Tibial artery (tissue), 4 donors: ENCODE measurements at regions not wholly inside any gene's neighbourhood (a gene's known extent, or its start where the extent isn't known, plus 50 kb on each side); places are given as distances from the start of the nearest gene placed in this dataset.

Experiments used
- DNase-seq, 2 donors: peaks; one replicate each; pipeline ENCODE4 v3.0.0-alpha.2; 2019
- H3K27ac ChIP-seq, 2 donors: fragments of 200-600 bp; sonication (generic) in 1 of 2; 1 replicate in 1 of 2; 2 replicates in 1 of 2; pipeline ENCODE4 v1.5.1; 2018 to 2019; ENCODE audit warnings: mild to moderate bottlenecking in 1 of 2
- H3K27me3 ChIP-seq, 2 donors: fragments of 200-600 bp; sonication (generic) in 1 of 2; one replicate each; pipeline versions ENCODE4 v1.5.1 to v1.6.0; 2016 to 2019
- H3K36me3 ChIP-seq, 3 donors: fragments of 200-600 bp; sonication (generic) in 2 of 3; one replicate each; pipeline ENCODE4 v1.5.1; 2016 to 2019; ENCODE audit warnings: mild to moderate bottlenecking in 2 of 3
- H3K4me1 ChIP-seq, 4 donors: fragments of 200-600 bp; sonication (generic) in 2 of 4; 1 replicate in 3 of 4; 2 replicates in 1 of 4; pipeline ENCODE4 v1.5.1; 2016 to 2019
- H3K4me3 ChIP-seq, 2 donors: fragments of 200-600 bp; sonication (generic) in 1 of 2; 1 replicate in 1 of 2; 2 replicates in 1 of 2; pipeline ENCODE4 v1.5.1; 2018 to 2019; ENCODE audit warnings: mild to moderate bottlenecking in 2 of 2
- H3K9me3 ChIP-seq, 3 donors: fragments of 200-600 bp; sonication (generic) in 1 of 3; one replicate each; pipeline ENCODE4 v1.5.1; 2016 to 2019
- intact Hi-C: fragments of 100-400 bp; cut with DNase I; formaldehyde crosslinking; loops from one replicate; pipeline ENCODE4 v1.15.0; 2023; ENCODE audit warnings: low total_unique reads
- TF ChIP-seq, protein P1 (sequence below), 2 experiments: fragments of 200-600 bp in 1 of 2; fragments of 450-650 bp in 1 of 2; IDR thresholded peaks; one replicate each; pipeline ENCODE4 v1.5.1; 2017 to 2019; ENCODE audit warnings: antibody characterized with exemption in 2 of 2, mild to moderate bottlenecking in 1 of 2, moderate library complexity in 1 of 2

DNA sequence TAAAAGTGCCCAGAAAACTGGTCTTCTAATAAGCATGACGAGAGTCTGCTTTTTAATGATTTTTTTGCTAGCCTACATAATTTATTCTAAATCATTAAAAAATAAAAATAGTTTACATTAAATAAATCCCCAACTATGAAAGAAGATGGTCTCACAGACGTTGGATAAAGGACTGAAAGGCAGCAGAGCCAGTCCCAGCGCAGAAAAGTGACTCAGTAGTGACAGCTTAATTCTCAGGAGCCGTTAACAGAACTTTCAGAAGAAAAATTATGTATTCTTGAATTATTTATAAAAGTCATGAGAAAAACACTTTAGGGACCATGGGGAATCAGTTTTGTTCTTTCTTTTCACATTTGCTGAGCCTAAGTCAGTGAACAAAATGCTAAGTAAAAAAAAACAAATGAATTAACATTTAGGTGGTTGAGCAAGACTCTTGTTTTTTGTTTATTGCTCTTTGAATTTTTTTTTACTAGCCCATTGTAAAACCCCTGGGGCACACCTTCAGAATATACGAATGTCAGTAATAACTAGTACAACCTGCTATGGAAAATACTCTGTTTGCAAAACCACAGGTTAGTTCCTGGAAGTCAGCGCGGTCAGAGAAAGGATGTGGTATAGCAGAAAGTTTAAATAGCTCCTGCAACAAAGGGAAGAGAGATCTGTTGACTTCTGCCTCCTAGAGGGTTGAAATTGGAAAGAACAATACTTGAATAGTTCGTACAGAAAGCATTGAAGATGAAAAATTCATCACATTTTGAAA, 50.4 kb upstream of the CCDC160 start:
- intact Hi-C loops, result no loop called here
- no peaks in the 10 kb centered on the region for H3K27me3 ChIP-seq
- no peaks in the 10 kb centered on the region for H3K4me1 ChIP-seq
- H3K4me3 ChIP-seq, result no peak overlapping the region
- no peaks in the 10 kb centered on the region for H3K36me3 ChIP-seq
- TF ChIP-seq, protein P1, sequence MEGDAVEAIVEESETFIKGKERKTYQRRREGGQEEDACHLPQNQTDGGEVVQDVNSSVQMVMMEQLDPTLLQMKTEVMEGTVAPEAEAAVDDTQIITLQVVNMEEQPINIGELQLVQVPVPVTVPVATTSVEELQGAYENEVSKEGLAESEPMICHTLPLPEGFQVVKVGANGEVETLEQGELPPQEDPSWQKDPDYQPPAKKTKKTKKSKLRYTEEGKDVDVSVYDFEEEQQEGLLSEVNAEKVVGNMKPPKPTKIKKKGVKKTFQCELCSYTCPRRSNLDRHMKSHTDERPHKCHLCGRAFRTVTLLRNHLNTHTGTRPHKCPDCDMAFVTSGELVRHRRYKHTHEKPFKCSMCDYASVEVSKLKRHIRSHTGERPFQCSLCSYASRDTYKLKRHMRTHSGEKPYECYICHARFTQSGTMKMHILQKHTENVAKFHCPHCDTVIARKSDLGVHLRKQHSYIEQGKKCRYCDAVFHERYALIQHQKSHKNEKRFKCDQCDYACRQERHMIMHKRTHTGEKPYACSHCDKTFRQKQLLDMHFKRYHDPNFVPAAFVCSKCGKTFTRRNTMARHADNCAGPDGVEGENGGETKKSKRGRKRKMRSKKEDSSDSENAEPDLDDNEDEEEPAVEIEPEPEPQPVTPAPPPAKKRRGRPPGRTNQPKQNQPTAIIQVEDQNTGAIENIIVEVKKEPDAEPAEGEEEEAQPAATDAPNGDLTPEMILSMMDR (IDR thresholded peaks at IDR 0.05), result no peak
- H3K9me3 ChIP-seq, result no peaks in the 10 kb centered on the region
- no peak for DNase-seq
- no peak overlapping the region for H3K27ac ChIP-seq
